Bronchial epithelial cell (primary cell): ENCODE measurements at regions not wholly inside any gene's neighbourhood (a gene's known extent, or its start where the extent isn't known, plus 50 kb on each side); places are given as distances from the start of the nearest gene placed in this dataset.
A peak's percentile ranks its signal among the peaks of the same experiment; 100 is the strongest.

Source experiments
- DNase-seq: peaks from one replicate; pipeline ENCODE4 v3.0.0-alpha.2; 2010; ENCODE audit warnings: low read depth
- FAIRE-seq: peaks from 2 replicates; lab custom pipeline; 2011; peaks lifted over from hg19 to GRCh38; lab: Jason Lieb, UNC
- H3K27me3 ChIP-seq: 2 replicates; pipeline ENCODE4 v1.5.1; 2011; ENCODE audit warnings: low read length; ENCODE audit not compliant: control insufficient read depth, insufficient read depth
- H3K36me3 ChIP-seq: 2 replicates; pipeline ENCODE4 v1.5.1; 2011; ENCODE audit warnings: low read length; ENCODE audit not compliant: control insufficient read depth, insufficient read depth
- H3K4me3 ChIP-seq: 2 replicates; pipeline ENCODE4 v1.5.1; 2011; ENCODE audit warnings: mild to moderate bottlenecking, low read depth, low read length, control low read depth
- TF ChIP-seq, protein P1 (sequence below): IDR thresholded peaks from 2 replicates; pipeline ENCODE4 v1.5.1; 2011; ENCODE audit warnings: mild to moderate bottlenecking, moderate library complexity, low read length, control low read depth, inconsistent platforms; ENCODE audit not compliant: insufficient read depth, severe bottlenecking

DNA sequence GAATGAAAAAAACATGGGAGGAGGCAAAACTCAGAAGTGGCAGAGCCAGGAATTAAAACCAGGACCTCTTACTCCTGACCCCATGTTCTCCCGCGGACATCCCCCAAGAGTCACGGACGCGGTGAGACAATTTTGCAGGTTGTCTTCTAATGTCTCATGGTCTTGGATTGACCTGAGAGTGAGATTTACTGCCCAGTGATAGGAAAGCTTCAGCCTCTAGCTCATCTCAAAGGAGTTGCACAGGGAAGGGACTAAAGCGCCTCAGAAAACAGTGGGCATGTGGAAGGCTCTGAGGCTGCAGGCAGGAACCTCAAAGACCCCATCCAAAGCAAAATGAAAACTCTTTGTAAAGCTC lies 197.4 kb downstream of the ADAMTS15 start:
- no peaks in the 10 kb centered on the region for H3K36me3 ChIP-seq
- TF ChIP-seq, protein P1, sequence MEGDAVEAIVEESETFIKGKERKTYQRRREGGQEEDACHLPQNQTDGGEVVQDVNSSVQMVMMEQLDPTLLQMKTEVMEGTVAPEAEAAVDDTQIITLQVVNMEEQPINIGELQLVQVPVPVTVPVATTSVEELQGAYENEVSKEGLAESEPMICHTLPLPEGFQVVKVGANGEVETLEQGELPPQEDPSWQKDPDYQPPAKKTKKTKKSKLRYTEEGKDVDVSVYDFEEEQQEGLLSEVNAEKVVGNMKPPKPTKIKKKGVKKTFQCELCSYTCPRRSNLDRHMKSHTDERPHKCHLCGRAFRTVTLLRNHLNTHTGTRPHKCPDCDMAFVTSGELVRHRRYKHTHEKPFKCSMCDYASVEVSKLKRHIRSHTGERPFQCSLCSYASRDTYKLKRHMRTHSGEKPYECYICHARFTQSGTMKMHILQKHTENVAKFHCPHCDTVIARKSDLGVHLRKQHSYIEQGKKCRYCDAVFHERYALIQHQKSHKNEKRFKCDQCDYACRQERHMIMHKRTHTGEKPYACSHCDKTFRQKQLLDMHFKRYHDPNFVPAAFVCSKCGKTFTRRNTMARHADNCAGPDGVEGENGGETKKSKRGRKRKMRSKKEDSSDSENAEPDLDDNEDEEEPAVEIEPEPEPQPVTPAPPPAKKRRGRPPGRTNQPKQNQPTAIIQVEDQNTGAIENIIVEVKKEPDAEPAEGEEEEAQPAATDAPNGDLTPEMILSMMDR = no peak

GRCh38 chr11:130646881-130647280 lies 198.4 kb downstream of the ADAMTS15 start:
- Histone ChIP-seq H3K27me3 (no peaks in the 10 kb centered on the region), H3K4me3 (no peak overlapping the region), H3K36me3 (no peaks in the 10 kb centered on the region)
- TF ChIP-seq, protein P1 = no peak
- FAIRE-seq (no peak), DNase-seq (no peak)

More for the DNA sequence above, 197.4 kb downstream of the ADAMTS15 start:
- no peak for DNase-seq
- no peak overlapping the region for H3K4me3 ChIP-seq
- FAIRE-seq = no peak
- H3K27me3 ChIP-seq = no peaks in the 10 kb centered on the region

- DNase-seq (no peak), FAIRE-seq (peak; percentile 92)
- no peak overlapping the region for H3K4me3 ChIP-seq
- TF ChIP-seq, protein P1 = no peak
- H3K27me3 ChIP-seq = no peaks in the 10 kb centered on the region
- H3K36me3 ChIP-seq = no peaks in the 10 kb centered on the region
These were observed 198.9 kb downstream of the ADAMTS15 start for GRCh38 chr11:130647371-130647770.

DNA sequence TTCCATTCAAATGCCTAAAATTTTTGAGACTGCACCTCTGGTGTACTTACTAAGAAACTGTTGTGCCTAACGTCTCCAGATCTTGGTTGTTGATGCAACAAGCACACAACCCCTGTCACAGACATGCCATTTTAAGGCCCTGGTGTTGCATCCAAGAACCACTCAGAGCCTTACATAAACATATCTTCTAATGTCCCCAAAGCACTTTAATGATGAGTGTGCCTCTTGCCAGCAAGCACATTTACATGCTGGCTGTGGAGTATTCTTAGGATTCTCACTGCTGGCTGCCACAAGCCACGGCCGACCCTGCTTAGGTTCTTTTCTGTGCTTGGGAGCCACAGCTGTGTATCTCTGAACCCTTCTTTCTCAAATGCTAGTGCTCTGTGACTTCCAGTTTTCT lies 201.4 kb downstream of the ADAMTS15 start:
- FAIRE-seq = no peak
- Histone ChIP-seq H3K27me3 (no peaks in the 10 kb centered on the region), H3K4me3 (no peak overlapping the region), H3K36me3 (no peaks in the 10 kb centered on the region)
- TF ChIP-seq, protein P1 = no peak
- DNase-seq = no peak

GRCh38 chr11:130650456-130651030 lies 202.1 kb downstream of the ADAMTS15 start:
- Histone ChIP-seq H3K36me3 (no peaks in the 10 kb centered on the region), H3K27me3 (no peaks in the 10 kb centered on the region), H3K4me3 (no peak overlapping the region)
- TF ChIP-seq, protein P1 = no peak
- no peak for DNase-seq
- peak; percentile 92 for FAIRE-seq
